WTC11 (cell line): ENCODE measurements at regions not wholly inside any gene's neighbourhood (a gene's known extent, or its start where the extent isn't known, plus 50 kb on each side); places are given as distances from the start of the nearest gene placed in this dataset.

ENCODE experiments used
- ELF4 ChIP-seq: sonication (generic); formaldehyde crosslinking; IDR thresholded peaks from 2 replicates; pipeline ENCODE4 v1.8.1; 2022; ENCODE audit warnings: low read depth, mild to moderate bottlenecking, moderate library complexity, missing genetic modification reagents
- ESRRA ChIP-seq: sonication (generic); formaldehyde crosslinking; IDR thresholded peaks from 2 replicates; pipeline ENCODE4 v1.8.1; 2022; ENCODE audit warnings: mild to moderate bottlenecking, missing genetic modification reagents, borderline replicate concordance
- FOXJ3 ChIP-seq: sonication (generic); formaldehyde crosslinking; IDR thresholded peaks from 2 replicates; pipeline ENCODE4 v1.9.0; 2021; ENCODE audit warnings: missing genetic modification reagents, mild to moderate bottlenecking, borderline replicate concordance
- ZNF138 ChIP-seq: sonication (generic); formaldehyde crosslinking; conservative IDR thresholded peaks from 2 replicates; pipeline ENCODE4 v1.8.1; 2022; ENCODE audit warnings: mild to moderate bottlenecking, moderate library complexity, missing genetic modification reagents
- TF ChIP-seq, protein P1 (sequence below): fragments of 200-600 bp; IDR thresholded peaks from 2 replicates; pipeline ENCODE4 v1.8.0; 2022; ENCODE audit warnings: antibody characterized with exemption
- TF ChIP-seq, protein P2 (sequence below): sonication (generic); formaldehyde crosslinking; IDR thresholded peaks from 2 replicates; pipeline ENCODE4 v1.8.0; 2022; ENCODE audit warnings: mild to moderate bottlenecking, missing genetic modification reagents

DNA sequence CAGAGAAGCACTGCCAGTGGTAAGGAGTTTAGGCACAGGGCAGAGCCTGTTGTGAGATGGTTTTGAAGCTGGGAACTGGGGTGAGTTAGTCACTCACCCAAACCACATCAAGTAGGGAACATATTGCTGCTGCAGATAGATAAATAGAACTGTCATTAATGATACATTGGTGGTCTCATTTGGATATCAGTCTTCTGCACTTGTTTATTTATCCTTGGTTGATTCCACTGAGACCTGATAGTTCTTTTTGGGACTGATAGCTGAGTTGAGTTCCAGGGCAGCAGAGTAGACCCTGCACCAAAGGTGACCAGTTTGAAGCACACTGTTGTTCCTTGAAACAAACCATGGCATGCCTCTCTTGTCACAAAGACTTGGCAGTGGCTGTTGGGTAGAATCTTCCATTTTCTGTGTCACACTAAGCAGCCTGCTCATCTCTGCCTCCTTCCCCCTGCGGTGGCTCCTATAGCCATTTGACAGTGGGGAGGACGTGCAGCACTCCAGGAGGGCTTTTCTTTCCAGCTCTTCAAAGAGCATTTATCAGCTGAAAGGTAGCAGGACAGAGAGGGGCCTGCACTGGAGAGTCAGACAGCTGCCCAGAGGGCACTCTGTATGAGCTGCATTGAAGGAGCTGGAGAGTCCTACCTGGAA lies 59.7 kb upstream of the TMEM164 start:
- TF ChIP-seq, protein P1, sequence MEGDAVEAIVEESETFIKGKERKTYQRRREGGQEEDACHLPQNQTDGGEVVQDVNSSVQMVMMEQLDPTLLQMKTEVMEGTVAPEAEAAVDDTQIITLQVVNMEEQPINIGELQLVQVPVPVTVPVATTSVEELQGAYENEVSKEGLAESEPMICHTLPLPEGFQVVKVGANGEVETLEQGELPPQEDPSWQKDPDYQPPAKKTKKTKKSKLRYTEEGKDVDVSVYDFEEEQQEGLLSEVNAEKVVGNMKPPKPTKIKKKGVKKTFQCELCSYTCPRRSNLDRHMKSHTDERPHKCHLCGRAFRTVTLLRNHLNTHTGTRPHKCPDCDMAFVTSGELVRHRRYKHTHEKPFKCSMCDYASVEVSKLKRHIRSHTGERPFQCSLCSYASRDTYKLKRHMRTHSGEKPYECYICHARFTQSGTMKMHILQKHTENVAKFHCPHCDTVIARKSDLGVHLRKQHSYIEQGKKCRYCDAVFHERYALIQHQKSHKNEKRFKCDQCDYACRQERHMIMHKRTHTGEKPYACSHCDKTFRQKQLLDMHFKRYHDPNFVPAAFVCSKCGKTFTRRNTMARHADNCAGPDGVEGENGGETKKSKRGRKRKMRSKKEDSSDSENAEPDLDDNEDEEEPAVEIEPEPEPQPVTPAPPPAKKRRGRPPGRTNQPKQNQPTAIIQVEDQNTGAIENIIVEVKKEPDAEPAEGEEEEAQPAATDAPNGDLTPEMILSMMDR = no peak
- TF ChIP-seq ESRRA (CRISPR knock-in tag) (no peak), ZNF138 (no peak), FOXJ3 (CRISPR knock-in tag) (no peak), ELF4 (no peak)
- TF ChIP-seq, protein P2, sequence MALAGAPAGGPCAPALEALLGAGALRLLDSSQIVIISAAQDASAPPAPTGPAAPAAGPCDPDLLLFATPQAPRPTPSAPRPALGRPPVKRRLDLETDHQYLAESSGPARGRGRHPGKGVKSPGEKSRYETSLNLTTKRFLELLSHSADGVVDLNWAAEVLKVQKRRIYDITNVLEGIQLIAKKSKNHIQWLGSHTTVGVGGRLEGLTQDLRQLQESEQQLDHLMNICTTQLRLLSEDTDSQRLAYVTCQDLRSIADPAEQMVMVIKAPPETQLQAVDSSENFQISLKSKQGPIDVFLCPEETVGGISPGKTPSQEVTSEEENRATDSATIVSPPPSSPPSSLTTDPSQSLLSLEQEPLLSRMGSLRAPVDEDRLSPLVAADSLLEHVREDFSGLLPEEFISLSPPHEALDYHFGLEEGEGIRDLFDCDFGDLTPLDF (CRISPR knock-in tag) = no peak
